Psoas muscle (tissue), 7 donors: ENCODE measurements at regions not wholly inside any gene's neighbourhood (a gene's known extent, or its start where the extent isn't known, plus 50 kb on each side); places are given as distances from the start of the nearest gene placed in this dataset.
"Not testable (repeated sequence)": the region's sequence is repeated elsewhere in the genome, so short reads cannot be mapped to it uniquely, and the experiment has no call there.

Source experiments
- ATAC-seq, 4 donors: fragments of 200-7000 bp; cut with Tn5 transposase; one replicate each; pipeline ENCODE4 v1.9.1; 2020; ENCODE audit warnings: moderate library complexity in 3 of 4, mild to moderate bottlenecking in 2 of 4
- DNase-seq, 2 donors: peaks; one replicate each; pipeline ENCODE4 v3.0.0-alpha.2; 2020
- H3K27ac ChIP-seq: fragments of 200-600 bp; one replicate; pipeline ENCODE4 v1.8.0; 2022
- H3K27me3 ChIP-seq, 3 donors: fragments of 200-600 bp in 1 of 3; one replicate each; pipeline versions ENCODE4 v1.6.1 to v1.8.0; 2013 to 2022; ENCODE audit warnings: low read length in 2 of 3, mild to moderate bottlenecking in 2 of 3, moderate library complexity in 1 of 3; ENCODE audit not compliant: insufficient read depth in 3 of 3
- H3K36me3 ChIP-seq, 2 donors: fragments of 200-600 bp in 1 of 2; one replicate each; pipeline versions ENCODE4 v1.6.1 to v1.8.0; 2013 to 2022; ENCODE audit warnings: low read depth in 1 of 2, mild to moderate bottlenecking in 1 of 2, moderate library complexity in 1 of 2; ENCODE audit not compliant: insufficient read depth in 1 of 2
- H3K4me1 ChIP-seq: fragments of 200-600 bp; one replicate; pipeline ENCODE4 v1.8.0; 2022
- H3K4me3 ChIP-seq: fragments of 200-600 bp; one replicate; pipeline ENCODE4 v1.8.0; 2022; ENCODE audit warnings: mild to moderate bottlenecking
- H3K9me3 ChIP-seq: fragments of 200-600 bp; one replicate; pipeline ENCODE4 v1.8.0; 2022
- WGBS, 3 donors: extraction: QIAGEN DNeasy Blood & Tissue Kit; methylation state at CpG; one replicate each; pipeline versions ENCODE4 v1.1.6 to v1.1.7; 2013; 5-methylcytosine and 5-hydroxymethylcytosine counted together
- intact Hi-C, 2 donors: fragments of 100-400 bp; cut with DNase I; formaldehyde crosslinking; loops; one replicate each; pipeline versions ENCODE4 v1.11.0 to v1.14.2; 2022
- TF ChIP-seq, protein P1 (sequence below): fragments of 200-600 bp; IDR thresholded peaks from one replicate; pipeline ENCODE4 v1.8.0; 2022; ENCODE audit warnings: antibody characterized with exemption
- donor health status: healthy with polysubstance abuse.
- donor health status: DM: no; HTN: no; CAD: no; lungs with moderate emphysema.
- donor health status: Bipolar disorder and iron deficiency.
- donor health status: healthy.
- donor health status: DM: yes; HTN: yes; CAD: no.
- donor health status: DM: no; HTN: no; CAD: no.
- donor health status: DM: yes; HTN: yes; CAD: no.

- H3K36me3 ChIP-seq, DNase-seq, intact Hi-C loops, ATAC-seq, H3K4me3 ChIP-seq, H3K9me3 ChIP-seq, H3K4me1 ChIP-seq, H3K27ac ChIP-seq, H3K27me3 ChIP-seq: not testable (repeated sequence)
- WGBS, 3 donors: 60 to 71% (median 65%) methylated on average over 7 of the region's 7 CpGs
These were observed 169.6 kb upstream of the CCZ1B start for GRCh38 chr7:6995493-6996289.

GRCh38 chr7:6999067-6999666 lies 173.1 kb upstream of the CCZ1B start:
- DNase-seq, H3K9me3 ChIP-seq, H3K27ac ChIP-seq, intact Hi-C loops, ATAC-seq, H3K4me3 ChIP-seq, H3K36me3 ChIP-seq, H3K4me1 ChIP-seq, H3K27me3 ChIP-seq: not testable (repeated sequence)
- WGBS, 3 donors: 71 to 76% (median 74%) methylated on average over 5 of the region's 5 CpGs

- Histone ChIP-seq H3K4me3 (no peak overlapping the region), H3K36me3 (no peaks in the 10 kb centered on the region), H3K27me3 (peaks cover 0 to 5% (median 0%) of the 10 kb centered on the region in 3 donors), H3K9me3 (peaks cover 4% of the 10 kb centered on the region), H3K4me1 (no peaks in the 10 kb centered on the region), H3K27ac (no peak overlapping the region)
- intact Hi-C loops: no loop called here
- 56 to 71% (median 61%) methylated on average over 2 of the region's 2 CpGs for WGBS, 3 donors
- DNase-seq (no peak), ATAC-seq (no peak)
- TF ChIP-seq, protein P1, sequence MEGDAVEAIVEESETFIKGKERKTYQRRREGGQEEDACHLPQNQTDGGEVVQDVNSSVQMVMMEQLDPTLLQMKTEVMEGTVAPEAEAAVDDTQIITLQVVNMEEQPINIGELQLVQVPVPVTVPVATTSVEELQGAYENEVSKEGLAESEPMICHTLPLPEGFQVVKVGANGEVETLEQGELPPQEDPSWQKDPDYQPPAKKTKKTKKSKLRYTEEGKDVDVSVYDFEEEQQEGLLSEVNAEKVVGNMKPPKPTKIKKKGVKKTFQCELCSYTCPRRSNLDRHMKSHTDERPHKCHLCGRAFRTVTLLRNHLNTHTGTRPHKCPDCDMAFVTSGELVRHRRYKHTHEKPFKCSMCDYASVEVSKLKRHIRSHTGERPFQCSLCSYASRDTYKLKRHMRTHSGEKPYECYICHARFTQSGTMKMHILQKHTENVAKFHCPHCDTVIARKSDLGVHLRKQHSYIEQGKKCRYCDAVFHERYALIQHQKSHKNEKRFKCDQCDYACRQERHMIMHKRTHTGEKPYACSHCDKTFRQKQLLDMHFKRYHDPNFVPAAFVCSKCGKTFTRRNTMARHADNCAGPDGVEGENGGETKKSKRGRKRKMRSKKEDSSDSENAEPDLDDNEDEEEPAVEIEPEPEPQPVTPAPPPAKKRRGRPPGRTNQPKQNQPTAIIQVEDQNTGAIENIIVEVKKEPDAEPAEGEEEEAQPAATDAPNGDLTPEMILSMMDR: no peak
These were observed 176.5 kb upstream of the CCZ1B start for GRCh38 chr7:7002418-7003062.

- Histone ChIP-seq H3K4me3 (no peak overlapping the region), H3K27me3 (peaks cover 0 to 5% (median 0%) of the 10 kb centered on the region in 3 donors), H3K27ac (no peak overlapping the region), H3K9me3 (no peaks in the 10 kb centered on the region), H3K4me1 (no peaks in the 10 kb centered on the region), H3K36me3 (no peaks in the 10 kb centered on the region)
- intact Hi-C loops: no loop called here
- DNase-seq: no peak
- TF ChIP-seq, protein P1: no peak
- WGBS, 3 donors: 65 to 71% (median 66%) methylated on average over 4 of the region's 4 CpGs
- no peak for ATAC-seq
These were observed 177.0 kb upstream of the C1GALT1 start for GRCh38 chr7:7005303-7005702.

GRCh38 chr7:7005949-7006348 lies 176.4 kb upstream of the C1GALT1 start:
- H3K27ac ChIP-seq, H3K27me3 ChIP-seq, intact Hi-C loops, DNase-seq, H3K9me3 ChIP-seq, ATAC-seq, H3K36me3 ChIP-seq, H3K4me3 ChIP-seq, H3K4me1 ChIP-seq: not testable (repeated sequence)
- WGBS, 3 donors: 91 to 100% (median 93%) methylated on average over 1 to 2 of the region's 2 CpGs

- WGBS, 3 donors: 69 to 85% (median 80%) methylated on average over 8 of the region's 8 CpGs
- ATAC-seq, intact Hi-C loops: not testable (repeated sequence)
These were observed 171.1 kb upstream of the C1GALT1 start for GRCh38 chr7:7011241-7011640.

GRCh38 chr7:7011751-7012150 lies 170.6 kb upstream of the C1GALT1 start:
- H3K27ac ChIP-seq, DNase-seq, H3K36me3 ChIP-seq, H3K4me3 ChIP-seq, intact Hi-C loops, H3K27me3 ChIP-seq, H3K9me3 ChIP-seq, ATAC-seq, H3K4me1 ChIP-seq: not testable (repeated sequence)
- WGBS, 3 donors: 74 to 78% (median 77%) methylated on average over 7 of the region's 7 CpGs

More at GRCh38 chr7:7011241-7011640, 171.1 kb upstream of the C1GALT1 start:
- not testable (repeated sequence) for H3K4me3 ChIP-seq, H3K27ac ChIP-seq, H3K4me1 ChIP-seq, H3K27me3 ChIP-seq, H3K36me3 ChIP-seq, H3K9me3 ChIP-seq, DNase-seq
